ENCODE measurements at regions not wholly inside any gene's neighbourhood (a gene's known extent, or its start where the extent isn't known, plus 50 kb on each side); places are given as distances from the start of the nearest gene placed in this dataset.

- TF ChIP-seq EP300 (conservative IDR thresholded peaks at IDR 0.05; ENCODE audit: poor library complexity, severe bottlenecking): no peak
- no peak for TF ChIP-seq REST (IDR thresholded peaks at IDR 0.05; ENCODE audit: borderline replicate concordance)
- no peak for TF ChIP-seq EZH2 (IDR thresholded peaks at IDR 0.05; ENCODE audit: borderline replicate concordance, insufficient read depth, low read length, poor library complexity, severe bottlenecking)
- no peak for TF ChIP-seq SMC3 (conservative IDR thresholded peaks at IDR 0.05; ENCODE audit: poor library complexity)
- TF ChIP-seq TAF1 (IDR thresholded peaks at IDR 0.05; ENCODE audit: low read depth): no peak
- no peak for TF ChIP-seq RAD21 (conservative IDR thresholded peaks at IDR 0.05)
- no peak for TF ChIP-seq POLR2AphosphoS5 (IDR thresholded peaks at IDR 0.05)
- no peak for TF ChIP-seq MXI1 (conservative IDR thresholded peaks at IDR 0.05; ENCODE audit: poor library complexity, severe bottlenecking)
- TF ChIP-seq, protein P1, sequence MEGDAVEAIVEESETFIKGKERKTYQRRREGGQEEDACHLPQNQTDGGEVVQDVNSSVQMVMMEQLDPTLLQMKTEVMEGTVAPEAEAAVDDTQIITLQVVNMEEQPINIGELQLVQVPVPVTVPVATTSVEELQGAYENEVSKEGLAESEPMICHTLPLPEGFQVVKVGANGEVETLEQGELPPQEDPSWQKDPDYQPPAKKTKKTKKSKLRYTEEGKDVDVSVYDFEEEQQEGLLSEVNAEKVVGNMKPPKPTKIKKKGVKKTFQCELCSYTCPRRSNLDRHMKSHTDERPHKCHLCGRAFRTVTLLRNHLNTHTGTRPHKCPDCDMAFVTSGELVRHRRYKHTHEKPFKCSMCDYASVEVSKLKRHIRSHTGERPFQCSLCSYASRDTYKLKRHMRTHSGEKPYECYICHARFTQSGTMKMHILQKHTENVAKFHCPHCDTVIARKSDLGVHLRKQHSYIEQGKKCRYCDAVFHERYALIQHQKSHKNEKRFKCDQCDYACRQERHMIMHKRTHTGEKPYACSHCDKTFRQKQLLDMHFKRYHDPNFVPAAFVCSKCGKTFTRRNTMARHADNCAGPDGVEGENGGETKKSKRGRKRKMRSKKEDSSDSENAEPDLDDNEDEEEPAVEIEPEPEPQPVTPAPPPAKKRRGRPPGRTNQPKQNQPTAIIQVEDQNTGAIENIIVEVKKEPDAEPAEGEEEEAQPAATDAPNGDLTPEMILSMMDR (IDR thresholded peaks at IDR 0.05; ENCODE audit: poor library complexity, severe bottlenecking): no peak
- Histone ChIP-seq H3F3A (ENCODE audit: insufficient read depth, low read length, poor library complexity, severe bottlenecking) (peaks cover 2% of the 10 kb centered on the region), H3K9ac (ENCODE audit: low read length) (no peak overlapping the region), H3K79me2 (replicated peaks; ENCODE audit: insufficient read depth, low read length) (no peaks in the 10 kb centered on the region), H3K4me3 (ENCODE audit: low read length) (no peak overlapping the region), H4K20me1 (ENCODE audit: insufficient read depth) (no peaks in the 10 kb centered on the region), H3K27me3 (ENCODE audit: insufficient read depth, low read depth, low read length) (no peaks in the 10 kb centered on the region), H3K9me3 (ENCODE audit: low read length) (no peaks in the 10 kb centered on the region), H2AFZ (ENCODE audit: low read depth, low read length) (no peak overlapping the region), H3K36me3 (ENCODE audit: insufficient read depth, low read length) (no peaks in the 10 kb centered on the region), H3K9me2 (ENCODE audit: insufficient read depth, low read length) (no peaks in the 10 kb centered on the region), H3K27ac (ENCODE audit: low read length) (no peak overlapping the region), H3K4me2 (ENCODE audit: low read length) (no peak overlapping the region)
Observed at GRCh38 chr16:72261127-72261526, 89.2 kb upstream of the PMFBP1 start.

DNA sequence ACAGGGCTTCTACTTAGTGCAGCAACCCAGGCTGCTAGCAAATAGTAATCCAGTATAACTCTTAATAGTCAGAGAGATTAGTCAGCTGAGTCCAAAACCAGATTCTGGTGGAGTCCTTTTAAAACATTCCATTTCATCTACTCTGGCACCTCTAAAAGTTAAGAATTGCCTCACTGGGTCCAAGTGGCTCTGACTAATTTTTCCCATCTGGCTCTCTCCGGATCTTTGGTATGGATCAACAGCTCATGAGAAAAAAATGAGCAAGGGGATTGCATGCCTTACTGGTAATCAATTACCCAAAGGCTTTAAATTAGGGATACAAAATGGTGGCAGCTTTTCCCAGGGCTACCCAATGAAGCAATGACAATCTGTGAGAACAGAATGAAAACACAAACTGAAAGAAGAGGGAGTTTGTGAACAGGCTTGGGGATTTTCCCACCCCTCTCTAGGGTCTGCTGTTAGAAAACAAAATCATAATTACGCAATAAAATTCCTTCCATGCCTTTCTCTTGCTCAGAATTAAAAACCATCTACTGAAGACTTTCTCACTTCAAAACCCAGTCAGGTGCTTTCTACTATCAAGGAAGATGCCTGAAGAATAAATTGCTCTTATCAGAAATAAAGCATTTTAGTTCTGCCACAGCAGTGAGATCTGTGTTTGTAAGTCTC is 84.6 kb upstream of the PMFBP1 start:
- H3K9me3 ChIP-seq (ENCODE audit: low read length): no peaks in the 10 kb centered on the region
- no peaks in the 10 kb centered on the region for H3K27me3 ChIP-seq (ENCODE audit: insufficient read depth, low read depth, low read length)
- H3K9me2 ChIP-seq (ENCODE audit: insufficient read depth, low read length): no peaks in the 10 kb centered on the region
- no peaks in the 10 kb centered on the region for H3K79me2 ChIP-seq (replicated peaks; ENCODE audit: insufficient read depth, low read length)
- H3K4me2 ChIP-seq (ENCODE audit: low read length): peak overlapping the region; percentile 46
- H3K4me3 ChIP-seq (ENCODE audit: low read length): peak overlapping the region; percentile 25
- H3K27ac ChIP-seq (ENCODE audit: low read length): peak overlapping the region; percentile 83
- H4K20me1 ChIP-seq (ENCODE audit: insufficient read depth): no peaks in the 10 kb centered on the region
- H3K36me3 ChIP-seq (ENCODE audit: insufficient read depth, low read length): no peaks in the 10 kb centered on the region
- TF ChIP-seq TAF1 (IDR thresholded peaks at IDR 0.05; ENCODE audit: low read depth): no peak
- TF ChIP-seq MXI1 (conservative IDR thresholded peaks at IDR 0.05; ENCODE audit: poor library complexity, severe bottlenecking): no peak
- no peak for TF ChIP-seq SMC3 (conservative IDR thresholded peaks at IDR 0.05; ENCODE audit: poor library complexity)
- no peak for TF ChIP-seq REST (IDR thresholded peaks at IDR 0.05; ENCODE audit: borderline replicate concordance)
- TF ChIP-seq RAD21 (conservative IDR thresholded peaks at IDR 0.05): no peak
- no peak for TF ChIP-seq EP300 (conservative IDR thresholded peaks at IDR 0.05; ENCODE audit: poor library complexity, severe bottlenecking)
- TF ChIP-seq, protein P1 (IDR thresholded peaks at IDR 0.05; ENCODE audit: poor library complexity, severe bottlenecking): no peak
- no peak for TF ChIP-seq EZH2 (IDR thresholded peaks at IDR 0.05; ENCODE audit: borderline replicate concordance, insufficient read depth, low read length, poor library complexity, severe bottlenecking)
- no peak for TF ChIP-seq POLR2AphosphoS5 (IDR thresholded peaks at IDR 0.05)
- peak overlapping the region; percentile 52 for H3K9ac ChIP-seq (ENCODE audit: low read length)
- H2AFZ ChIP-seq (ENCODE audit: low read depth, low read length): peak overlapping the region; percentile 49
- H3F3A ChIP-seq (ENCODE audit: insufficient read depth, low read length, poor library complexity, severe bottlenecking): peaks cover 2% of the 10 kb centered on the region
